Fibroblast of lung (primary cell): ENCODE measurements at regions not wholly inside any gene's neighbourhood (a gene's known extent, or its start where the extent isn't known, plus 50 kb on each side); places are given as distances from the start of the nearest gene placed in this dataset.

Experiments used
- EZH2 ChIP-seq: IDR thresholded peaks from 2 replicates; pipeline ENCODE4 v1.5.1; 2012; ENCODE audit warnings: low read length, control low read depth, mild to moderate bottlenecking; ENCODE audit errors: missing control alignments
- TF ChIP-seq, protein P1 (sequence below), 2 donors: IDR thresholded peaks in 1 of 2; conservative IDR thresholded peaks in 1 of 2; 1 replicate in 1 of 2; 2 replicates in 1 of 2; pipeline ENCODE4 v1.5.1; 2011 to 2012; ENCODE audit warnings: low read length in 2 of 2, control low read depth in 1 of 2, inconsistent platforms in 1 of 2, low read depth in 1 of 2, mild to moderate bottlenecking in 1 of 2

DNA sequence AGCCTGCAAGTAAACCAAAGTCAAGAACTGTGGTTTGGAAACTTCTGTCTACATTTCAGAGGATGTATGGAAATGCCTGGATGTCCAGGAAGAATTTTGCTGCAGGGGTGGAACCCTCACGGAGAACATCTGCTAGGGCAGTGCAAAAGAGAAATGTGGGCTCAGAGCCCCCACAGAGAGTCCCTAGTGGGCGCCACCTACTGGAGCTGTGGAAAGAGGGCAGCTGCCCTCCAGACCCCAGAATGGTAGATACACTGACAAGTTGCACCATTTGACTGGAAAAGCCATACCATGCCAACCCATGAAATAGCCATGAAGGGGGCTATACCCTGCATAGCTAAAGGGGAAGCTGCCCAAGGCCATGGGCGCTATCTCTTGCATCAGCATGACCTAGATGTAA lies 1672.4 kb downstream of the KCNT2 start:
- TF ChIP-seq, protein P1, sequence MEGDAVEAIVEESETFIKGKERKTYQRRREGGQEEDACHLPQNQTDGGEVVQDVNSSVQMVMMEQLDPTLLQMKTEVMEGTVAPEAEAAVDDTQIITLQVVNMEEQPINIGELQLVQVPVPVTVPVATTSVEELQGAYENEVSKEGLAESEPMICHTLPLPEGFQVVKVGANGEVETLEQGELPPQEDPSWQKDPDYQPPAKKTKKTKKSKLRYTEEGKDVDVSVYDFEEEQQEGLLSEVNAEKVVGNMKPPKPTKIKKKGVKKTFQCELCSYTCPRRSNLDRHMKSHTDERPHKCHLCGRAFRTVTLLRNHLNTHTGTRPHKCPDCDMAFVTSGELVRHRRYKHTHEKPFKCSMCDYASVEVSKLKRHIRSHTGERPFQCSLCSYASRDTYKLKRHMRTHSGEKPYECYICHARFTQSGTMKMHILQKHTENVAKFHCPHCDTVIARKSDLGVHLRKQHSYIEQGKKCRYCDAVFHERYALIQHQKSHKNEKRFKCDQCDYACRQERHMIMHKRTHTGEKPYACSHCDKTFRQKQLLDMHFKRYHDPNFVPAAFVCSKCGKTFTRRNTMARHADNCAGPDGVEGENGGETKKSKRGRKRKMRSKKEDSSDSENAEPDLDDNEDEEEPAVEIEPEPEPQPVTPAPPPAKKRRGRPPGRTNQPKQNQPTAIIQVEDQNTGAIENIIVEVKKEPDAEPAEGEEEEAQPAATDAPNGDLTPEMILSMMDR (conservative IDR thresholded peaks at IDR 0.05 in 1 of 2, IDR thresholded peaks at IDR 0.05 in 1 of 2; ENCODE audit: low read depth in 1 of 2, low read length in 2 of 2) = no peak
- no peak for TF ChIP-seq EZH2
